ENCODE measurements at regions not wholly inside any gene's neighbourhood (a gene's known extent, or its start where the extent isn't known, plus 50 kb on each side); places are given as distances from the start of the nearest gene placed in this dataset.

DNA sequence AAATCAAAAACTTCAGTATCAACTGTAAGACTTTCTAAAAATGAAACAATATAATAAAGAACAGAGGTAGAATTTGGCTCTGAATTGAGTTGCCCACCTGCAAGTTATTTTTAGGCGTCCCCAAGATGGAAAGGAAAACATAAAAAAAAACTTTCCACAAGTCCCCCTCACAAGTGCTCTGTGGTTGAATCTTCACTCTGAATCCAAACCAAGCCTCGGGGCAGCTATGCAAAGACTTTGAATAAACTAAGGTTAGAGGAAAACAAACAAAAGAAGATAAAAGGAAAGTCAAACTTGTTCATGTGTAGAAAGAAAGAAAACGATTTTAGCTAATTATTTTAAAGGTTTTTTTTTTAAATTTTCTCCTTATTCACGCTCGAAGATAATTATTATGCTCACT lies 372.4 kb upstream of the SLIT2 start:
- no peak for DNase-seq

DNA sequence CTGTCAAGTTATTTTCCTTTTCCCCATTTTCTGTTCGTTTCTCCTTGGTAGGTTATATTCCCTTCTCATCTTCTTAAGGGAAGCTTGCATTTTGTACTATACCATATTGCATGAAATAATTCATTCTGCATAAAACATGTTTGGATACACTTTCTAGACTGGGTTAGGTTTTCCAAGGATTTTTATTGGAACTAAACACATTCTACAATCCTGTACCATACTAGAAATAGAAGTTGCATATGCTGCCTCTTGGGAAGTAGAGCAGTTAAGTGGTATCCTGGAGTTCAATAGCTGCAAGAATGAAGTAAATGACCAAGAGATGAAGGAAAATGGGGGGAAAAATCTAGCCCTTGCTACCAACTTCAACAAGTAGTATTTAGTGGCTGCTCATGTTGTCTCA lies 393.7 kb upstream of the SLIT2 start:
- no peak for DNase-seq

DNA sequence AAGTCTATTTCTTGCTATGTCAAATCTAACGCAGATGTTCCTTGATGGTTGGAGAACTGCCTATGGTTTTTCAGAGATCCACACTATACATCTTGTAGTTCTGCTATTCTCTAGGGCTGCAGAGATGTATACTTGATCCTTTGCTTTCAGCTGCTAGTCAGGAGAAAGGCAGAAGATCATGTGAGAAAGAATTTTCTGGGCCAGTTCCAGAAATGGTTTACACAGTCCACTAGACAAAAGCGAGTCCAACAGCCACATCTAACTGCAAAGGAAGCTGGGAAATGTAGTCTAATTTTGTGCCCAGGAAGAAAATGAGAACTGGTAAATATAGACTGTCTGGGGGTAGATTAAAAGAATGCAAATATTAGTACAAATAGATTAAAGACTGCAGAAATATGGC lies 394.3 kb upstream of the SLIT2 start:
- no peak for DNase-seq

DNA sequence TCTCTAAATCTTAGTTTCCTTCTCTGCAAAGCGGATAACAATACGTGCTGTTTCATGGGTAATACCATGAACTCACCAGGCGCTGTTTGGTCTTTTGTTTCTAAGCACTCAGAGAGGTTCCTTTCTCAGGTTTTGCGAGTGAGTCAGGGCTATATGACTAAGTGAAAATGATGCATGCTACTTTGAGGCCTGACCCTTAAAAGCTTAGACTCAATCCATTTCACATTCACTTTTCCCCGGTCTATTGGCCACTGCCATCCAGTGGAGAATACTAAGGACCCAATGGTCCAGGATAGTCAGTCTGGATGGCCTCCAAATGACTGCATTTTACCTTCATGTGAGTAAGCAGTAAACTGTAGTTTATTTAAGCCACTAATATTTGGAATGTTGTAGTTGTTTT lies 400.8 kb upstream of the SLIT2 start:
- no peak for DNase-seq

DNA sequence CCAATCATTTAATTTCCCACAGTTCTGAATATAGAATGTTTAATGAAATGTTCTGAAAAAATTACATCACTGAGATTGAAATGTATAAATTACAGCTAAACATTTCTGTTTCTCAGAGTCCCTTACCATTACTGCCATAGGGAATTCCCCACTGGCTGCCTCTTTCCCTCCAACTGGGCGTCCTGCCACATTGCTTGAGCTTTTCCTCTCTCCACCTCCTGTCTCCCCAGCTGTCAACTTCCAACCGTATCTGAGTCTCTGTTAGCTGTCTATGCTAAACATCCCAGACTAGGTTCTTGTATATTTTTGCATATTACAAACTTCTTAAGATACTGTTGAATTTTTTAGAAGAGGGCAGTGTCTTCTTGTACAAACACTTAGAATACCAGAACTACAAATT lies 407.3 kb upstream of the SLIT2 start:
- no peak for DNase-seq

DNA sequence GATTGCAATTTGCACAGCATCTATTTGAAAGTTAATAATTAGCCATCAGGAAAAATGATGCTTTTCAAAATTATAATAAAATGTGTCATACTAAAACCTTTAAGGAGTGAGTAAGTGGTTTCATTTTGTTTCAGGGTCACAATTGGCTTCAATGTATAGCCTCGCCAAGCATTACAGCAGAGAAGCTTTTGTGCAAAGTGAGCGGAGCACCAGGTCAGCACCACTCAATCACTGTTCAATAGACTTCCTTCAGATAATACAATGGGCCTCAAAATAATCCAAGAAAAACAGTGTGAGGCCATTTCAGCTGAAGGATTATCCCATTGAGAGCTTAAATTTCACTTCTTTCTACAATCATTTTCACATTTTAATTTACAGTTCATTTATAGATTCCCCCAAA lies 409.2 kb upstream of the SLIT2 start:
- no peak for DNase-seq

DNA sequence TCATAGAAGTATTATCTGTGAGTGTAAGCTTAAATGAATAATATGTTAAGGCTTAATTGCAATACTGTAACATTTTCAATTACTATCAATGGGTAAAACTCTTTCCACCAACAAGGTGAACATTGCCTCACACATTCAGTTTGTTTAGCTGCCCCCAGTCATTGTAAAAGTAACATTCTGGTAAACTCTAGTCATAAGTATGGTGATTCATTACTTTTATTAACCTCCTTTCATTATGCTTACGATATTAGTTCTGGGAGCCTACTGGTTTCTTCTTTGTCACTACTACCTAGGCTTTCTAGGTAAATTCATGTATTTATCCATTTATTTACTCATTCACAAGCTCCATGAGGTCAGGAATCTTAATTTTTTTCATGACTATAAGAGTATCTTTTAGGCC lies 412.8 kb upstream of the SLIT2 start:
- DNase-seq, result no peak

DNA sequence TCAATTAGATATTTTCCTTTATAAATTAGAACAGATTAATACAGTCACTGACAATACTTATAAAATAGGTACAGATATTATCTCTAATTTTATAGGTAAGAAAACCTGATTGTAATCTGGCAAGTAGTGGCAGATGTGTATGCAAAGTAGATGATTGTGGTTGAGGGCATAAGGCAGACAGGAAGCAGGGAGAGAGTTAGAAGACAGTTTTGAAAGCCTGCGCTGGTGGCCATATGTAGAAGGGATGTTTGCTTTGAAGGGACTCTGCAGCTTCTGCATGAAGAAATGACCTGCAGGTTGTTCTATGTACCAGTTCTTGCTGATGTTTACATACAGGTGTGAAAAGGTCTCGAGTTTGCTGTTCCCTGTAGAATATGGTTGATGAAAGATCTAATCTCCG lies 416.3 kb upstream of the SLIT2 start:
- no peak for DNase-seq

DNA sequence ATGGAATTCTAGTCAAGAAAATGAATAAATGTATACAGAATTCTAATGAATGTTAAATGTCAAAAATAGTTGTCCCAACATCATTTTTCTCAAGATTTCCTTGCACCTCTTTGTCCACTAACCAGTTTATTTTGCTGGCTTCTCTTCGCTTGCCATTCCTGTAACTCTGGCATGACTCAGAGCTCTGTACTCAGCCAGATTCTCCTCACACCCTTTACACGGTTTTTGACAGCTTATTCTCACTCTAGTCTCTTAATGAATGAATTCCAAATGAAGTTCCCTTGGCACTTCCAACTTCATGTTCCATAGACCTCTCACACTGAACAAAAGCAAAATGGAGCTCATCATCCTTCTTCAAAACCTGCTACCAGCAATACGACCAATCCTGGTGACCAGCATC lies 419.3 kb upstream of the SLIT2 start:
- no peak for DNase-seq

DNA sequence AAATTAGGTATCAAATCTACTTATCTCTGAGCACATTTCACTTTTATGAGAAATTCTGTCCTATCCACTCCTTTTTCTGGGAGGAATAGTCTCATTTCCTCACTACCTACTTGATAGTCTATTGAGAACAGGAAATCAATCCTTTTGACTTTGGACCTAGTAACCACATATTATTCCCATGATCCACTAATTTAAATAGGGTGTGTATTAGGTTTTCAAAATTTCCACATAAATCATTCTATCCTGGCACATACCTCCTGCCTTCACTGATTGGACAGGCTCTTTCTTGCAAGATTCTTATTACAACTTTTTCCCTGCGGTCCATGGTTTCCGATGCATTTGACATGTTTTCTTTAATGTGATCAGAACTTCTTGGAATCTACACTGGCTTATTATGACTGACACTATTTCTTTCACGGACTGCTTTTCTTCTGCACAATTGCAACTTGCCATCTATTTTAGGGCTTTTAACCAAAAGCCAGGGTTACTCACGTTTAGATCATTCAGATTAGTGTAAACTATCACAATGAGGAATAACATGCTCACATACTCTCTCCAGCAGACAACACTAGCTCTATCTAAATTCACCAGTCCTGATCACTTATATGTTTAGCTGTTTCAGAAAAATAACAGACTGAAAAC lies 419.9 kb upstream of the SLIT2 start:
- no peak for DNase-seq

DNA sequence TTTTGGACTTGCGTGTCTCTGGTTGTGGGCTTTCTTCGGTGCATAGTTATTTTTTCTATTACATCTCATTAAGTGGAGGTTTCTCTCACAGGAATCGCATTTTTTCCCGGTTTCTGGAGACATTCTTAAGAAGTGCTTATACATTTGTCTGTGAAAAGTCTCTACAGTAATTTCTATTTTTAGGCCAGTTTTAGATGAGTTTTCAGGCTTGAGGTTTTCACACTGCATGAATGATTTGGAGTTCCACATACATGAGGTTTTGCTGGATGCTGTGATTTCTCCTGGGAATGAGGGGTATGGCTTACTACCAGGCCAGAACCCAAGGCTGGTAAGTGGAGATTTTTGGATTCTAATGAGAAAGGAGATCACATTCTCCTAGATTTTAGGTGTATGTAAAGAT lies 422.6 kb upstream of the SLIT2 start:
- no peak for DNase-seq

DNA sequence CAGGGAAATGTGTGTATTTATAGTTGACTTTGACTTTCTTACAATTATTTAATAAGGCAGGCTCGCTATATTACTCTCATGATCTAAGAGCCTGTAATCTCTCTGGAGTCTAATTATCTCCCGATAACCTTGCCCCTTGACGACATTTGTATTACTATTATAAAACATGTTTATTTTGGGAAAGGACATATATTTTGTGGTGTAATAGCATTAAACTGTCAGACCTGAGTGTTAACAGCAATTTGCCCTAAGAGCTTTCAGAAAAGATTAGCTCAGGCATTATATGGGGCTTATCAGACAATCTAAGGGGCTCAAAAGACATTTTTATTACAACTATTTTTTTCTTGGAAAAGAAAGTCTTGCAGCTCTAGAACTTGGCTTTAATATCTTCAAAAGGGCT lies 427.9 kb upstream of the SLIT2 start:
- DNase-seq, result no peak

DNA sequence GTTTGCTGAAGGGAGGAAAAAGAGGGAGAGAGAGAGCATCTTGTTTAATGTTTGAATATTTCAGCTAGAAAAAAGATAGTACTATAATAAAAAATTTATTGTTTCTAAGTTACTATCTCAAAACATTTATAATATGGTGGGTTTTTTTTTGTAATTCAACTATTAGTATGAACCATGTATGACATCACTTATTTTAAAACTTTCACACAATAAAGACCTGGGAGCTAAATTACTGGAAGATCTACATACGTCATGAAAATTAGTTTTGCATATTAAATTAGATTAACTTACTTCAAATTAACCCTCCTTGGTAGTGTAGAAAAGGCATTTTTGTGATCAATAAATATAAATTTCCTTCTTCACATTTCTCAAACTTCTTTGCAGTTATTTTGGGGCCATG lies 432.0 kb upstream of the SLIT2 start:
- DNase-seq, result no peak

DNA sequence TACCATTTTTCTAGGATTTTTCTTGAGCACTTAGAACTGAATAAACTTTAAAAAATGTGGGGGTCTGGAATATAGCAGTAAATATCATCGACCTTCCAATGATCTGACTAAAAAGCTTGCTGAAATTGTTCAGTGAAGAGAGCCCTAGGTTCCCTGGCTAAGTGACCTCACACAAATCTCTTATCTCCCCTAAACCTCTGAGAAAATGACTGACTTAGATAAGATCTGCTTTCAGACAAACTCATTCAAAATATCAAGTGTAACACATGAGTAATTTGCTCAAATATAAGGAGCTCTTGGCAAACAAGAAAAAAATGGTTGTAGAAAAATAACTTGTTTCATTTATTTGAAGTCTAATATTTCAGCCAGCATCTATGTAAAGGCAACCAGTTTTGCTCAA lies 441.7 kb upstream of the SLIT2 start:
- no peak for DNase-seq

DNA sequence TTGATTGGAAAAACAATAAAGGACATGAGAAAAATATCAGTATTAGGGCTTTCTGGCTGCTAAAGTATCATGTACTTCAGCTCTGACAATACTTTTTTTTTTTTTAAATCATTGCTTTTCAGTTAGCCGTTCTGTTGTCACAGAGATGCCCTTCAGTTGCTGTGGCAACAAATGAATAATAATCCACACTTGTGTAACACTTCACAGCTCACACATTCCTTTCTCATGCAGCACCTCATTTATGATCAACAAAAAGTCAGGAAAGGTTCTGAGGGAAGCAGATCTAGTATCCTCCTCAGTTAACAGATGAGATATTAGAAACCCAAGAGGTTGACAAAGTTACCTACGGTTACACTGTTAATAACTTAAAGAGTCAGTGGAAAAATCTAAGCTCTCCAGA lies 444.2 kb upstream of the SLIT2 start:
- DNase-seq, result no peak

DNA sequence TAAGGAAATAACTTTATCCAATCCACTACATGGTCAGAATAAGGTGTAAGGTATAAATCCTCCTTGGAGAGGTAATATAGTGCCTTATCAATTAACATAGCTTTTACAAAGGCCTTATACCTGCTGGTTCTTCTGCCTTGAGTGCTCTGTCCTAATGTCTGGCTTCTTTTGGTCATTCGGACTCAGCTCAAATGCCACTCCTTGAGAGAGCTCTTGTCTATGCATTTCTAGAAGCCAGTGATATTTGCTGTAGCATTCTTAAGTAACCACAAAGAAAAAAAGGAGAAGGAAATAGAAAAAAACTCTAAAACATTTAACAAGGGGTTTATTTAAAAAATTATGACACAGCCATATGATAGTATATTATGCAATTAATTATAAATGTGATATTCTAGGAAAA lies 444.8 kb upstream of the SLIT2 start:
- DNase-seq, result no peak

DNA sequence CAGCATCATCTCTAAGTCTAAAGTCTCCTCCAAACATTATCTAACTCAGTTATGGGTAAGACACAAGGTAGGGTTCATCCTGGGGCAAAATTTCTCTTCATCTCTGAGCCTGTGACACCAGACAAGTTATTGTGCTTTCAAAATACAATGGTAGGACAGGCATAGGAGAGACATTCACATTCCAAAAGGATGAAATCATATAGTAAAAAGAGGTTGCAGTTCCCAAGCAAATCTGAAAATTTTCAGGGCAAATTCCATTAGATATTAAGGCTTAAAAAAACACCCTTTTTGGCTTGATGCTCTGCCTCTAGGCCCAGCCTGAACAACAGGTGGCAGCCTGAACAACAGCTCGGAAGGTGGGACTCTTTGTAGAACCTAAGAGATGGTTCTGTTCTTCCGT lies 448.3 kb upstream of the SLIT2 start:
- no peak for DNase-seq

DNA sequence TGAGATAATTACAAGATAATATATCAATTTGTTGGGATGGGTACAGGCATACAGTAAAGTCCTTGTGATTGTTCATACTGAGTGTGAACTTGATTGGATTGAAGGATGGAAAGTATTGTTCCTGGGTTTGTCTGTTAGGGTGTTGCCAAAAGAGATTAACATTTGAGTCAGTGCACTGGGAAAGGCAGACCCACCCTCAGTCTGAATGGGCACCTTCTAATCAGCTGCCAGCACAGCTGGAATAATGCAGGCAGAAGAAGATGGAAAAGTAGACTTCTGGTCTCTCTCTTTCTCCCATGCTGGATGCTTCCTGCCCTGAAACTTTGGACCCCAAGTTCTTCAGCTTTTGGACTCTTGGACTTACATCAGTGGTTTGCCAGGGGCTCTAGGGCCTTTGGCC lies 457.9 kb upstream of the SLIT2 start:
- DNase-seq, result no peak

DNA sequence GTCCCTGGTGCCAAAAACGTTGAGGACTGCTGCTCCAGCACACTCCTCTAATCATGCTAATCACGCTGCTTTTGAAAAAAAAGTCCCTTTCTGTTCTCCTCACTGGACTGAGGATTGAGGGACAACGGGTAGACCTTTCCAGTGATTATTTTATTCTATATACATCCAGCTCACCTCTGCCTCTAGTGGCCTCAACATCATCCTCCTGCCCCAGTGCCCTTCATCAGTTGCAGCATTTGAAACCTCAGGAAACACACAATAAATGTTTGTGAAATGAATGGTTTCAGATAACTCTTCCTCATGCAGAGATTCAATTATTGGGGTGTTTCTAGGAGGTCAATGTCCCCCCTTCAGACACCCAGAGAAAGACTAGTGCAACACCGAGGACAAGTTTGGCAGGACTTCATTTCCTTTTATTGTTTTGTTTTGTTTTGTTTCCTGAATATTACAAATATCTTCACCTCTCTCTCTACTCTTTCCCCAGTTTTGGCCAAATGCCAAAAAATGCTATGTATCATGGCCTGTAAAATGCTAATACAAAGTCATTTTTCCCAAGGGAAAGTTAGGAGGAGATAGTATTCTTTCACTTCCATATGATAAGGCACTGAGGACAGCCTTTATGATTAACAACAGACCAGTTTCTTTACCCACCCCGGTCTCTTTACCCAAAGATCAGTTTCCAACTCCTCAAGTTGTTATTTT lies 460.1 kb upstream of the SLIT2 start:
- DNase-seq, result no peak

DNA sequence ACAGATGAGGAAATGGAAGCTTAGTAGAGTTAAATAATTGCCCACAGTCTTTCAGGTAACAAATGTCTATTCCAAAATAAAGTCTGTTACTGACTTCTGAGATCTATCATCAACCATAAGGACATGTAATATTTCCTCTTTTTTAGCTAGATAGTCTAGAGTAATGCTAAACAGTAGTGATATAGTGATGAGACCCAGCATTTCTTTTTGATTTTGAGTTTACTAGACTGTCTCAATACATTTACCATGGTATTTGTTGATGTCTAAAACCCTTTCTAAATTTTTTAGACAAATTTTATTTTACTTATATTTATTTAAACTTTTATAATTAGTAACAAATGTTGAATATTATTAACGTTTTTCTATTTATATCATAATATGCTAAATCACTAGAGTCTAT lies 465.1 kb upstream of the SLIT2 start:
- no peak for DNase-seq

DNA sequence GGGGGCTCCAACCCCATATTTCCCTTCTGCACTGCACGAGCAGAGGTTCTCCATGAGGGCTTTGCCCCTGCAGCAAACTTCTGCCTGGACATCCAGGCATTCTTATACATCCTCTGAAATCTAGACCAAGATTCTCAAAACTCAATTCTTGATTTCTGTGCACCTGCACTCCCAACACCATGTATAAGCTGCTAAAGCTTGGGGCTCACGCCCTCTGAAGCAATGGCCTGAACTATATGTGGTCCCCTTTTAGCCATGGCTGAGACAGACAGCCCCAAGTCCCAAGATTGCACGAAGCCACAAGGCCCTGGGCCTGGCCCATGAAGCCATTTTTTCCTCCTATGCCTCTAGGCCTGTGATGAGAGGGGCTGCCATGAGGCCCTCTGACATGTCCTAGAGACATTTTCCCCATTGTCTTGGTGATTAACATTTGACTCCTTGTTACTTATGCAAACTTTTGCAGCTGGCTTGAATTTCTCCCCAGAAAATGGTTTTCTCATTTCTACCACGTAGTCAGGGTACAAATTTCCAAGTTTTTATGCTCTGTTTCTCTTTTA lies 468.0 kb upstream of the SLIT2 start:
- no peak for DNase-seq

DNA sequence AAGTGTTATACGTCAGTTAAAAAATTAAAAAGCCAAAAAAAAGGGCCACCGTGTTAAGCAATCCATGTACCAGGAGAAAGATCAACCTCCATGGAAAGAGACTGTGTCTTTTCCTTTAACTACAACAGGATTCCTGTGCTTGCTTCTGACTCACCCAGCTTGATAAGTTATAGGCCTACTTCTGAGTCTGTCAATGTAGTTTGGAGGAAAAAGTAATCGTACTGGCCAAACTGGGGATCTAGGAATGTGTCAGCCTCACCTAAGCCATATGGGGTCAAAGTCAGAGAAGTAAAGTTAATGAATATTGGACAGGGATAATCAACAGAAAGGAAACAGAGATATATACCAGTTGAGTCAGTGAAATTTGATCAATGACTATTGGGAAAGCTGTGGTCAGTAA lies 470.8 kb upstream of the SLIT2 start:
- DNase-seq, result no peak

DNA sequence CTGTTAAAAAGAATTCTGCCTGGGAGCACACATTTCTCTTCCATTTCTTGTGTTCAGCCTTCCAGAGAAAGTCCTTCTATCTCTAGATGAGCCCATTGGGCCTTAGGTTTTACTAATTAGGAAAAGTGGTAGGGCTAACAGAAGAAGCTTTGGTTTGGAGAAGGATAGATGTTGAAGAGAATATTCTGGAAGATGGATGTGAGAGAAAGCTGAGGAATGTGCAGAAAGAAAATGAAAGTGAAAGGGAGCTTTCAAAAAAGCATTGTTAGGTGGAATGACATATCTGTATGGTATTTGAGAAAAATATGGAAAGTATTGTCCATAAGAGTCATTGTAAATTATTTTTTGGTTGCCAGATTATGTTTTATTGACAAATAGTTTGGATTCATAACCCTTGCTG lies 474.8 kb upstream of the SLIT2 start:
- no peak for DNase-seq

DNA sequence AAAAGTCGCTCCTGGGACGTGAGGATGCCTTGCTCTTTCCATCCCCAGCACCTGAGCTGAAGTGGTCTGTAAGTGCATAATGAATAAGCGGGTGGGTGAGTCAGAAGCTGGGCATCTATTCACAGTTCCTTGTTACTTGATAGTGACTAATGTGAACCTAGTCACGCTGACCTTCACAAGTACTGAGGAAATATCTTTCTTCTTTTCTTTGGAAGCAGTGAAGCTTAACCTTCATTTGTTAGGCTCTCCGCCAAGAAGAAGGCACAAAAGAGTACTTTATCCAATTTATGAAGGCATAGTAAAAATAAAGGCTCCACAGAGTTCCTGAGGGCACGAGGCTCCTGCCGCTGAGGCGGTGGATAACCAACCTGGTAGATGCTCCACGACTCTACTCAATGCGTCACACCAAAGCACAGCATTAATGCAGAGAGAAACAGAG lies 475.7 kb upstream of the SLIT2 start:
- no peak for DNase-seq

DNA sequence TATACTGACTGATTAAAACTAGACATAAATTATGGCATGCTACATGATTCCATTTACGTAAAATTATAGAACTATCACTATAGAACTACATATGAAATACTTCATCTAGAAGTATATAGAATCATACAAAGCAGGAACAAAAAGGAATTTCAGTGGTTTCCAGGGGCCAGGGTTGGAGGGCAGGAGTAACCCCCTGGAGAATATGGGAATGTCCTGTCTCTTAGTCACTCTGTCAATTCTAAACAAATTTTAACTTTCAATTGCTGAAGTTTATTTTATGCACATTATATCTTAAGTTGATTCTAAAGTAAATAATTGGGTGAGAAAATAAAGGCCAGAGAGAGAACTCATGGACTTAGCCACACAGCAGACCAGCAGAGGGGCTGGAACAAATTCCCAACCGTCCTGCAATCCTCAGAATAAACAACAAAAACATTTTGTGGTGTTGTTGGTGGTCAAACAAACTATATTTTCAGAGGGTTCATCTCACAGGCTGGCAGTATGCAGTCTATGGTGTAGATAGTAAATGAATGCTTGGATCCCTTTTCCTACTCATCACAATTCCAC lies 476.9 kb upstream of the SLIT2 start:
- no peak for DNase-seq

All from stimulated activated naive CD4-positive, alpha-beta T cell treated with Interleukin-2 at 50 U/mL for 16 hours (primary cell).